ENCODE measurements at regions not wholly inside any gene's neighbourhood (a gene's known extent, or its start where the extent isn't known, plus 50 kb on each side); places are given as distances from the start of the nearest gene placed in this dataset.

- no peak for TF ChIP-seq CTCF (conservative IDR thresholded peaks at IDR 0.05; ENCODE audit: low read length)
- TF ChIP-seq EZH2phosphoT487 (IDR thresholded peaks at IDR 0.05; ENCODE audit: borderline replicate concordance), result no peak
These were observed 194.4 kb upstream of the TLE4 start for GRCh38 chr9:79377339-79377855.
